ENCODE measurements at regions not wholly inside any gene's neighbourhood (a gene's known extent, or its start where the extent isn't known, plus 50 kb on each side); places are given as distances from the start of the nearest gene placed in this dataset.
"Not testable (repeated sequence)": the region's sequence is repeated elsewhere in the genome, so short reads cannot be mapped to it uniquely, and the experiment has no call there.

DNA sequence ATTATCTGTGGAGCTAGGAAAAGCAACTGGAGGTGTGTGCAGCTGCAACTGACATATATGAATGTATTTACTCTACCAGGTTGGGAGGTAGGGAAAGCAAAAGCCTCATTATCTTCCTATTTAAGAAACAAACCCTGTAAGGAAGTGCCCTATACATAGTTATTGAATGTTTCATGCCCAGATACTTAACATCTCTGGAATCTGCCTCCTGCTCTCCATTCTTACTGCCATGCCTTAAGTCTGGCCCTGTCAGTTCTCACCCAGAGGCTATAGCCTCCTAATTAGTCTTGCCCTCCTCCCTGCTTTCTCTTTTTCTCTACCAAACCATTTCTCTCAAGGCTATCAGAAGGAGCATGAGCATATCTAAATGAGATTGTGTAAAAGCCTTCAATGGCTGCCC, 542.6 kb upstream of the LRRN3 start:
- Histone ChIP-seq H3K36me3 (ENCODE audit: control insufficient read depth, insufficient read depth, low read length) (no peaks in the 10 kb centered on the region), H3K27me3 (ENCODE audit: control insufficient read depth, insufficient read depth, low read length) (no peaks in the 10 kb centered on the region), H3K4me3 (ENCODE audit: low read depth, low read length) (no peak overlapping the region)
- DNase-seq (ENCODE audit: low read depth), result no peak
- TF ChIP-seq, protein P1, sequence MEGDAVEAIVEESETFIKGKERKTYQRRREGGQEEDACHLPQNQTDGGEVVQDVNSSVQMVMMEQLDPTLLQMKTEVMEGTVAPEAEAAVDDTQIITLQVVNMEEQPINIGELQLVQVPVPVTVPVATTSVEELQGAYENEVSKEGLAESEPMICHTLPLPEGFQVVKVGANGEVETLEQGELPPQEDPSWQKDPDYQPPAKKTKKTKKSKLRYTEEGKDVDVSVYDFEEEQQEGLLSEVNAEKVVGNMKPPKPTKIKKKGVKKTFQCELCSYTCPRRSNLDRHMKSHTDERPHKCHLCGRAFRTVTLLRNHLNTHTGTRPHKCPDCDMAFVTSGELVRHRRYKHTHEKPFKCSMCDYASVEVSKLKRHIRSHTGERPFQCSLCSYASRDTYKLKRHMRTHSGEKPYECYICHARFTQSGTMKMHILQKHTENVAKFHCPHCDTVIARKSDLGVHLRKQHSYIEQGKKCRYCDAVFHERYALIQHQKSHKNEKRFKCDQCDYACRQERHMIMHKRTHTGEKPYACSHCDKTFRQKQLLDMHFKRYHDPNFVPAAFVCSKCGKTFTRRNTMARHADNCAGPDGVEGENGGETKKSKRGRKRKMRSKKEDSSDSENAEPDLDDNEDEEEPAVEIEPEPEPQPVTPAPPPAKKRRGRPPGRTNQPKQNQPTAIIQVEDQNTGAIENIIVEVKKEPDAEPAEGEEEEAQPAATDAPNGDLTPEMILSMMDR (IDR thresholded peaks at IDR 0.05; ENCODE audit: insufficient read depth, low read length, poor library complexity, severe bottlenecking), result no peak

DNA sequence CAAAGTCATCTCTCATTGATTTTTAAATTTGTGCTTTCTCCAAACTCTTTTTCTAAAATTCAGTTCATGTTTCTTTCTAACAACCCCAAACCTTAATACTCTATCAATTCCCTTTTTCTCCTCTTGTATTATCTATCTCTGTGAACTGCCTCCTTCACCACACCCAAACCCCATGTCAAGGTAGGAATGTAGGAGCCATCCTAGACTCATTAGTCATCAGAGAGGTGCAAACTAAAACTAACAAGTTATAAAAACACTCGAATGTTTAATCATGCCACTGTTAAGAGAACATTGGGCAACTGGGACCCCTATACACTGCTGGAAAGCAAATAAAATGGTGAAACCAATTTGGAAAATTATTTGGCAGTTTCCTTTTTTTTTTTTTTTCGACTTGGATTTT, 533.8 kb upstream of the LRRN3 start:
- DNase-seq (ENCODE audit: low read depth), result no peak
- H3K36me3 ChIP-seq (ENCODE audit: control insufficient read depth, insufficient read depth, low read length), result no peaks in the 10 kb centered on the region
- TF ChIP-seq, protein P1 (IDR thresholded peaks at IDR 0.05; ENCODE audit: insufficient read depth, low read length, poor library complexity, severe bottlenecking), result no peak
- no peaks in the 10 kb centered on the region for H3K27me3 ChIP-seq (ENCODE audit: control insufficient read depth, insufficient read depth, low read length)
- no peak overlapping the region for H3K4me3 ChIP-seq (ENCODE audit: low read depth, low read length)

DNA sequence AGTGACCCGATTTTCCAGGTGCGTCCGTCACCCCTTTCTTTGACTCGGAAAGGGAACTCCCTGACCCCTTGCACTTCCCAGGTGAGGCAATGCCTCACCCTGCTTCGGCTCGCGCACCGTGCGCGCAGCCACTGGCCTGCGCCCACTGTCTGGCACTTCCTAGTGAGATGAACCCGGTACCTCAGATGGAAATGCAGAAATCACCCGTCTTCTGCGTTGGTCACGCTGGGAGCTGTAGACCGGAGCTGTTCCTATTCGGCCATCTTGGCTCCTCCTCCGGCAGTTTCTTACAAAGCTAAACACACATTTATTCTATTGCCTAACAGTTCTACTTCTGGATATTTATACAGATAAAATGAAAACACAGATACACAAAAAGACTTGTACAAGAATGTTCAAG, 527.6 kb upstream of the LRRN3 start:
- not testable (repeated sequence) for H3K27me3 ChIP-seq (ENCODE audit: control insufficient read depth, insufficient read depth, low read length); H3K36me3 ChIP-seq (ENCODE audit: control insufficient read depth, insufficient read depth, low read length); DNase-seq (ENCODE audit: low read depth); H3K4me3 ChIP-seq (ENCODE audit: low read depth, low read length)

DNA sequence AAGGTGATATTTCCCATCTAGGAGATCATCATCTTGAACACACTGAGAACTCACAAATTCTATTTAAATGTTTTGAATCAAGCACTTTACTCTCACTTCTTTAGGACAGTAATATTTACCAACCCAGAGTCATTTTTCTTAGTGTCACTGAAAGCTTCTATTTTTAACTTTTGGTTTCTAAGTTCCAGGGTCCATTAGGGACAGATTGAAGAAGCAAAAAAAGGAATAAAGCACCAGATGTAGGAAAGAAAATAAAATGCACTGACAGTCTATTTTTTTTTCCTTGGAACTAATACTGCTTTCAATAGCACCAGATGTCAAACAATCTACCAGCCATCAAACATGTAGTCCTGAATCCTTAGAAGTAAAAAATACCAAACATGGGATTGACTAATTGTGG, 526.7 kb upstream of the LRRN3 start:
- H3K27me3 ChIP-seq (ENCODE audit: control insufficient read depth, insufficient read depth, low read length), result no peaks in the 10 kb centered on the region

DNA sequence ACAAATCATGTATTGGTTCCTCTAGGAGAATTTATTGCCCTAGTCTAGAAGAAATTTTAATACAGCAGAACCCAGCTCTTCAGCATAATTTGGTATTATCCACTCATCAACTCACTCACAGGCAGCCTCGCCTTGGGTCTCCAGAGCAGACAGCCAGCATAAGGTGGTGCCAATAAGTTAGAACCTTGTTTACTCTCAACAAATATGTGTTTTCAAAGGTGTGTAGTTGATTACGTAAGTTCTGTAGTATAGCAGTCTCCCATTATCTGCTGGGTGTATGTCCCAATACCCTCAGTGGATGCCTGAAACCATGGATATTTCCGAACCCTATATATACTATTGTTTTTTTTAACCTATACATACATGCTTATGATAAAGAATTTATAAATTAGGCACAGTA, 522.5 kb upstream of the LRRN3 start:
- no peak for DNase-seq (ENCODE audit: low read depth)
- TF ChIP-seq, protein P1 (IDR thresholded peaks at IDR 0.05; ENCODE audit: insufficient read depth, low read length, poor library complexity, severe bottlenecking), result no peak
- Histone ChIP-seq H3K27me3 (ENCODE audit: control insufficient read depth, insufficient read depth, low read length) (no peaks in the 10 kb centered on the region), H3K4me3 (ENCODE audit: low read depth, low read length) (no peak overlapping the region), H3K36me3 (ENCODE audit: control insufficient read depth, insufficient read depth, low read length) (no peaks in the 10 kb centered on the region)

More for the DNA sequence above, 526.7 kb upstream of the LRRN3 start:
- H3K4me3 ChIP-seq (ENCODE audit: low read depth, low read length), result no peak overlapping the region
- DNase-seq (ENCODE audit: low read depth), result no peak
- no peaks in the 10 kb centered on the region for H3K36me3 ChIP-seq (ENCODE audit: control insufficient read depth, insufficient read depth, low read length)
- TF ChIP-seq, protein P1 (IDR thresholded peaks at IDR 0.05; ENCODE audit: insufficient read depth, low read length, poor library complexity, severe bottlenecking), result no peak

DNA sequence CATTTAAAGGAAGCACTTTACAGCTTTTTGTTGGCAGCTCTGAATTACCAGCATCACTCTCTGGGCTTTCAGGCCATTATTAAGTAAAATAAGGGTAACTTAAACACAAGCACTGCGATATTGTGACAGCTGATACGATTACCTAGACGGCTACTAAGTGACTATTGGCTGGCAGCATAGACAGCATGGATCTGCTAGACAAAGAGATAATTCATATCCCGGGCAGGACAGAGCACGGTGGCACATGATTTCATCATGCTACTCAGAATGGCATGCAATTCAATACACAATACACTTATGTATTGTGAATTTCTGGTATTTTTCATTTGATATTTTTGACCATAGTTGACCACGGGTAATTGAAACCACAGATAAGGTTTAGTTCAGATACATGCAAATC, 522.0 kb upstream of the LRRN3 start:
- no peak overlapping the region for H3K4me3 ChIP-seq (ENCODE audit: low read depth, low read length)
- no peaks in the 10 kb centered on the region for H3K36me3 ChIP-seq (ENCODE audit: control insufficient read depth, insufficient read depth, low read length)
- TF ChIP-seq, protein P1 (IDR thresholded peaks at IDR 0.05; ENCODE audit: insufficient read depth, low read length, poor library complexity, severe bottlenecking), result no peak
- H3K27me3 ChIP-seq (ENCODE audit: control insufficient read depth, insufficient read depth, low read length), result no peaks in the 10 kb centered on the region
- DNase-seq (ENCODE audit: low read depth), result no peak
